Right lobe of liver (tissue), 4 donors: ENCODE measurements at regions not wholly inside any gene's neighbourhood (a gene's known extent, or its start where the extent isn't known, plus 50 kb on each side); places are given as distances from the start of the nearest gene placed in this dataset.

Experiments
- CTCF ChIP-seq, 4 donors: fragments of 200-600 bp in 3 of 4; fragments of 450-650 bp in 1 of 4; IDR thresholded peaks; one replicate each; pipeline versions ENCODE4 v1.5.1 to v1.8.0; 2016 to 2022; ENCODE audit warnings: antibody characterized with exemption in 4 of 4, mild to moderate bottlenecking in 2 of 4
- POLR2A ChIP-seq: fragments of 450-650 bp; IDR thresholded peaks from one replicate; pipeline ENCODE4 v1.6.1; 2017; ENCODE audit warnings: antibody characterized with exemption, mild to moderate bottlenecking
- donor health status: DM: no; HTN: no; CAD: no.
- donor health status: DM: no; HTN: no; CAD: no.
- donor health status: DM: no; HTN: yes; CAD: no.

GRCh38 chr5:101950019-101950418, 346.1 kb downstream of the SLCO4C1 start:
- TF ChIP-seq CTCF (IDR thresholded peaks at IDR 0.05) (no peak), POLR2A (no peak)
